Stimulated activated CD4-positive, alpha-beta T cell treated with anti-CD3 and anti-CD28 coated beads, Interleukin-12 subunit alpha, Interleukin-12 subunit beta, amount 100 ng/mL, for 48 hours (primary cell): ENCODE measurements at regions not wholly inside any gene's neighbourhood (a gene's known extent, or its start where the extent isn't known, plus 50 kb on each side); places are given as distances from the start of the nearest gene placed in this dataset.

ENCODE experiments used
- DNase-seq, 3 donors: peaks; one replicate each; pipeline ENCODE4 v3.0.0-alpha.2; 2020; ENCODE audit warnings: low read depth in 2 of 3, low spot score in 1 of 3

- DNase-seq: no peak
Observed at GRCh38 chr2:51718881-51719280, 686.9 kb upstream of the NRXN1 start.

GRCh38 chr2:51717312-51717711 is 685.4 kb upstream of the NRXN1 start:
- DNase-seq: no peak

- DNase-seq: no peak
Observed at GRCh38 chr2:51711766-51712165, 679.8 kb upstream of the NRXN1 start.

- DNase-seq: no peak
Observed at GRCh38 chr2:51710222-51710621, 678.3 kb upstream of the NRXN1 start.

GRCh38 chr2:51707625-51708024 is 675.7 kb upstream of the NRXN1 start:
- DNase-seq: no peak

GRCh38 chr2:51706220-51706619 is 674.3 kb upstream of the NRXN1 start:
- no peak for DNase-seq

GRCh38 chr2:51705417-51705816 is 673.5 kb upstream of the NRXN1 start:
- DNase-seq: no peak

- DNase-seq: no peak
Observed at GRCh38 chr2:51698021-51698420, 666.1 kb upstream of the NRXN1 start.

- no peak for DNase-seq
Observed at GRCh38 chr2:51697095-51697494, 665.2 kb upstream of the NRXN1 start.

- no peak for DNase-seq
Observed at GRCh38 chr2:51695531-51695930, 663.6 kb upstream of the NRXN1 start.

GRCh38 chr2:51693640-51694039 is 661.7 kb upstream of the NRXN1 start:
- no peak for DNase-seq

- DNase-seq: no peak
Observed at GRCh38 chr2:51681854-51682253, 649.9 kb upstream of the NRXN1 start.

GRCh38 chr2:51673628-51674027 is 641.7 kb upstream of the NRXN1 start:
- no peak for DNase-seq

- no peak for DNase-seq
Observed at GRCh38 chr2:51667679-51668078, 635.7 kb upstream of the NRXN1 start.

GRCh38 chr2:51662187-51662586 is 630.3 kb upstream of the NRXN1 start:
- DNase-seq: no peak

GRCh38 chr2:51657849-51658248 is 625.9 kb upstream of the NRXN1 start:
- DNase-seq: no peak

GRCh38 chr2:51650769-51651168 is 618.8 kb upstream of the NRXN1 start:
- no peak for DNase-seq

GRCh38 chr2:51649366-51649765 is 617.4 kb upstream of the NRXN1 start:
- DNase-seq: no peak

GRCh38 chr2:51638811-51639210 is 606.9 kb upstream of the NRXN1 start:
- DNase-seq: no peak

- DNase-seq: no peak
Observed at GRCh38 chr2:51633073-51633472, 601.1 kb upstream of the NRXN1 start.

- no peak for DNase-seq
Observed at GRCh38 chr2:51629406-51629805, 597.5 kb upstream of the NRXN1 start.

- no peak for DNase-seq
Observed at GRCh38 chr2:51628917-51629316, 597.0 kb upstream of the NRXN1 start.

GRCh38 chr2:51624995-51625394 is 593.1 kb upstream of the NRXN1 start:
- DNase-seq: no peak

- DNase-seq: no peak
Observed at GRCh38 chr2:51620796-51621195, 588.9 kb upstream of the NRXN1 start.
